GM23338 (cell line): ENCODE measurements at regions not wholly inside any gene's neighbourhood (a gene's known extent, or its start where the extent isn't known, plus 50 kb on each side); places are given as distances from the start of the nearest gene placed in this dataset.

Experiments
- ATAC-seq: fragments of 200-7000 bp; cut with Tn5 transposase; 3 replicates; pipeline ENCODE4 v1.9.1; 2020
- DNase-seq: peaks from one replicate; pipeline ENCODE4 v3.0.0-alpha.2; 2015; ENCODE audit warnings: low spot score
- H2AFZ ChIP-seq: fragments of 200-600 bp; sonication (generic); 2 replicates; pipeline ENCODE4 v1.8.0; 2016; ENCODE audit warnings: antibody characterized with exemption, mild to moderate bottlenecking, moderate library complexity
- H3F3A ChIP-seq: fragments of 200-600 bp; sonication (generic); replicated peaks from 2 replicates; pipeline ENCODE4 v1.8.0; 2017; ENCODE audit warnings: antibody characterized with exemption, mixed run types, low read depth
- H3K27ac ChIP-seq: fragments of 200-600 bp; sonication (generic); 2 replicates; pipeline ENCODE4 v1.6.1; 2016; ENCODE audit warnings: low read depth
- H3K27me3 ChIP-seq: fragments of 200-600 bp; sonication (generic); 2 replicates; pipeline ENCODE4 v1.8.0; 2016; ENCODE audit warnings: mild to moderate bottlenecking, mixed run types, moderate library complexity; ENCODE audit not compliant: insufficient read depth
- H3K36me3 ChIP-seq: fragments of 200-600 bp; sonication (generic); 2 replicates; pipeline ENCODE4 v1.8.0; 2016; ENCODE audit warnings: mild to moderate bottlenecking; ENCODE audit not compliant: insufficient read depth
- H3K4me1 ChIP-seq: fragments of 200-600 bp; sonication (generic); 2 replicates; pipeline ENCODE4 v1.8.0; 2016; ENCODE audit warnings: mild to moderate bottlenecking, moderate library complexity; ENCODE audit not compliant: insufficient read depth
- H3K4me2 ChIP-seq: fragments of 200-600 bp; sonication (generic); 2 replicates; pipeline ENCODE4 v1.7.1; 2017; ENCODE audit warnings: mixed run types
- H3K4me3 ChIP-seq: fragments of 200-600 bp; sonication (generic); 2 replicates; pipeline ENCODE4 v1.6.1; 2016; ENCODE audit warnings: mixed run types
- H3K79me2 ChIP-seq: fragments of 200-600 bp; sonication (generic); replicated peaks from 2 replicates; pipeline ENCODE4 v1.8.0; 2017; ENCODE audit warnings: mild to moderate bottlenecking; ENCODE audit not compliant: insufficient read depth
- H3K9me2 ChIP-seq: fragments of 200-600 bp; sonication (generic); 2 replicates; pipeline ENCODE4 v1.8.0; 2017; ENCODE audit not compliant: insufficient read depth
- H4K20me1 ChIP-seq: fragments of 200-600 bp; sonication (generic); replicated peaks from 2 replicates; pipeline ENCODE4 v1.8.0; 2017; ENCODE audit warnings: mild to moderate bottlenecking; ENCODE audit not compliant: insufficient read depth
- H3K27ac Mint-ChIP-seq: 2 replicates; pipeline ENCODE4 v1.8.0; 2020; ENCODE audit warnings: inconsistent platforms, mild to moderate bottlenecking, moderate library complexity, mixed read lengths
- H3K27me3 Mint-ChIP-seq: 3 replicates; pipeline ENCODE4 v1.8.0; 2022; ENCODE audit warnings: low read depth, mild to moderate bottlenecking, moderate library complexity, mixed read lengths, inconsistent platforms; ENCODE audit not compliant: insufficient read depth, poor library complexity
- H3K36me3 Mint-ChIP-seq: 3 replicates; pipeline ENCODE4 v1.8.0; 2021; ENCODE audit warnings: low read depth, mild to moderate bottlenecking, inconsistent platforms, moderate library complexity, mixed read lengths
- H3K4me1 Mint-ChIP-seq: 3 replicates; pipeline ENCODE4 v1.8.0; 2020; ENCODE audit warnings: mild to moderate bottlenecking, inconsistent platforms, mixed read lengths
- H3K4me3 Mint-ChIP-seq: 3 replicates; pipeline ENCODE4 v1.8.0; 2021; ENCODE audit warnings: moderate library complexity, mild to moderate bottlenecking, inconsistent platforms, mixed read lengths
- H3K9me3 Mint-ChIP-seq: 3 replicates; pipeline ENCODE4 v1.8.0; 2020; ENCODE audit warnings: moderate library complexity, mild to moderate bottlenecking, inconsistent platforms, mixed read lengths
- CREB1 ChIP-seq: fragments of 250-450 bp; sonication (Bioruptor Pico); IDR thresholded peaks from 2 replicates; pipeline ENCODE4 v1.5.0; 2020; ENCODE audit warnings: low read depth, mild to moderate bottlenecking, moderate library complexity
- CTCF ChIP-seq, 2 experiments: fragments of 200-600 bp in 1 of 2; sonication (generic) in 1 of 2; conservative IDR thresholded peaks; 2 replicates each; pipeline versions ENCODE4 v1.5.1 to v1.6.1; 2016 to 2017; ENCODE audit warnings: antibody characterized with exemption in 2 of 2, low read depth in 2 of 2, mild to moderate bottlenecking in 2 of 2, moderate library complexity in 1 of 2
- ETS1 ChIP-seq: IDR thresholded peaks from 2 replicates; pipeline ENCODE4 v1.6.1; 2016; ENCODE audit warnings: antibody characterized with exemption
- EZH2 ChIP-seq: fragments of 200-600 bp; sonication (generic); IDR thresholded peaks from one replicate; pipeline ENCODE4 v1.8.0; 2017; ENCODE audit warnings: antibody characterized with exemption, mild to moderate bottlenecking, low read depth; ENCODE audit not compliant: unreplicated experiment
- EZH2phosphoT487 ChIP-seq: fragments of 200-600 bp; sonication (generic); IDR thresholded peaks from one replicate; pipeline ENCODE4 v1.8.1; 2018; ENCODE audit warnings: antibody characterized with exemption; ENCODE audit not compliant: unreplicated experiment
- NANOG ChIP-seq: IDR thresholded peaks from 2 replicates; pipeline ENCODE4 v1.6.1; 2016; ENCODE audit warnings: antibody characterized with exemption, borderline replicate concordance
- POLR2AphosphoS5 ChIP-seq: IDR thresholded peaks from 2 replicates; pipeline ENCODE4 v1.6.1; 2016; ENCODE audit warnings: antibody characterized with exemption, low read depth
- REST ChIP-seq: IDR thresholded peaks from one replicate; pipeline ENCODE4 v1.6.1; 2018; ENCODE audit warnings: antibody characterized with exemption; ENCODE audit not compliant: unreplicated experiment
- STAT1 ChIP-seq: IDR thresholded peaks from one replicate; pipeline ENCODE4 v1.6.1; 2016; ENCODE audit warnings: antibody characterized with exemption; ENCODE audit not compliant: unreplicated experiment
- ZNF114 ChIP-seq: fragments of 250-450 bp; sonication (Bioruptor Pico); IDR thresholded peaks from 2 replicates; pipeline ENCODE4 v1.5.0; 2020; ENCODE audit warnings: mild to moderate bottlenecking, moderate library complexity
- ZNF331 ChIP-seq: fragments of 250-450 bp; sonication (Bioruptor Pico); IDR thresholded peaks from 2 replicates; pipeline ENCODE4 v1.5.0; 2020; ENCODE audit warnings: low read depth, mild to moderate bottlenecking, moderate library complexity

- Mint-ChIP-seq H3K27me3 (peaks cover 3% of the 10 kb centered on the region), H3K4me3 (no peak overlapping the region), H3K9me3 (no peaks in the 10 kb centered on the region), H3K4me1 (peaks cover 23% of the 10 kb centered on the region), H3K27ac (no peak overlapping the region), H3K36me3 (no peaks in the 10 kb centered on the region)
- H3K27ac ChIP-seq, result no peak overlapping the region
- H3K4me3 ChIP-seq, result no peak overlapping the region
- no peaks in the 10 kb centered on the region for H3F3A ChIP-seq
- DNase-seq (no peak), ATAC-seq (peak; percentile 45; the same call in 2 of the 3 replicates)
- no peak overlapping the region for H2AFZ ChIP-seq
- no peaks in the 10 kb centered on the region for H4K20me1 ChIP-seq
- H3K36me3 ChIP-seq, result no peaks in the 10 kb centered on the region
- peaks cover 5% of the 10 kb centered on the region; the same call in 1 of the 2 replicates for H3K9me2 ChIP-seq
- no peaks in the 10 kb centered on the region for H3K79me2 ChIP-seq
- H3K27me3 ChIP-seq, result no peaks in the 10 kb centered on the region
- TF ChIP-seq EZH2 (no peak), STAT1 (no peak), CREB1 (CRISPR knock-in tag) (no peak), ZNF114 (CRISPR knock-in tag) (no peak), ZNF331 (CRISPR knock-in tag) (no peak), NANOG (no peak)
- H3K4me2 ChIP-seq, result no peak overlapping the region
- peaks cover 6% of the 10 kb centered on the region; the same call in 1 of the 2 replicates for H3K4me1 ChIP-seq
These were observed 632.5 kb downstream of the BCL11A start for GRCh38 chr2:59920961-59921360.

GRCh38 chr2:59920307-59920706, 633.1 kb downstream of the BCL11A start:
- Histone ChIP-seq H3K4me2 (no peak overlapping the region), H3K36me3 (no peaks in the 10 kb centered on the region), H2AFZ (peak overlapping the region; percentile 30; the same call in 1 of the 2 replicates), H3K79me2 (no peaks in the 10 kb centered on the region), H3K4me1 (peaks cover 6% of the 10 kb centered on the region; the same call in 1 of the 2 replicates), H4K20me1 (no peaks in the 10 kb centered on the region), H3K4me3 (no peak overlapping the region), H3K27ac (no peak overlapping the region), H3F3A (no peaks in the 10 kb centered on the region), H3K9me2 (peaks cover 5% of the 10 kb centered on the region; the same call in 1 of the 2 replicates), H3K27me3 (no peaks in the 10 kb centered on the region)
- Mint-ChIP-seq H3K4me3 (no peak overlapping the region), H3K36me3 (no peaks in the 10 kb centered on the region), H3K9me3 (no peaks in the 10 kb centered on the region), H3K4me1 (peaks cover 23% of the 10 kb centered on the region), H3K27me3 (peaks cover 3% of the 10 kb centered on the region), H3K27ac (no peak overlapping the region)
- ATAC-seq, result no peak
- no peak for DNase-seq
- TF ChIP-seq STAT1 (no peak), EZH2phosphoT487 (no peak), CTCF (conservative IDR thresholded peaks at IDR 0.05; ENCODE audit: low read depth in 2 of 2) (no peak), ZNF331 (CRISPR knock-in tag) (no peak), ZNF114 (CRISPR knock-in tag) (no peak), REST (no peak), POLR2AphosphoS5 (no peak), EZH2 (no peak), ETS1 (no peak)
